GM23338 (cell line): ENCODE measurements at regions not wholly inside any gene's neighbourhood (a gene's known extent, or its start where the extent isn't known, plus 50 kb on each side); places are given as distances from the start of the nearest gene placed in this dataset.

Source experiments
- ATAC-seq: fragments of 200-7000 bp; cut with Tn5 transposase; 3 replicates; pipeline ENCODE4 v1.9.1; 2020
- DNase-seq: peaks from one replicate; pipeline ENCODE4 v3.0.0-alpha.2; 2015; ENCODE audit warnings: low spot score
- H2AFZ ChIP-seq: fragments of 200-600 bp; sonication (generic); 2 replicates; pipeline ENCODE4 v1.8.0; 2016; ENCODE audit warnings: antibody characterized with exemption, mild to moderate bottlenecking, moderate library complexity
- H3F3A ChIP-seq: fragments of 200-600 bp; sonication (generic); replicated peaks from 2 replicates; pipeline ENCODE4 v1.8.0; 2017; ENCODE audit warnings: antibody characterized with exemption, mixed run types, low read depth
- H3K27ac ChIP-seq: fragments of 200-600 bp; sonication (generic); 2 replicates; pipeline ENCODE4 v1.6.1; 2016; ENCODE audit warnings: low read depth
- H3K27me3 ChIP-seq: fragments of 200-600 bp; sonication (generic); 2 replicates; pipeline ENCODE4 v1.8.0; 2016; ENCODE audit warnings: mild to moderate bottlenecking, mixed run types, moderate library complexity; ENCODE audit not compliant: insufficient read depth
- H3K36me3 ChIP-seq: fragments of 200-600 bp; sonication (generic); 2 replicates; pipeline ENCODE4 v1.8.0; 2016; ENCODE audit warnings: mild to moderate bottlenecking; ENCODE audit not compliant: insufficient read depth
- H3K4me1 ChIP-seq: fragments of 200-600 bp; sonication (generic); 2 replicates; pipeline ENCODE4 v1.8.0; 2016; ENCODE audit warnings: mild to moderate bottlenecking, moderate library complexity; ENCODE audit not compliant: insufficient read depth
- H3K4me2 ChIP-seq: fragments of 200-600 bp; sonication (generic); 2 replicates; pipeline ENCODE4 v1.7.1; 2017; ENCODE audit warnings: mixed run types
- H3K4me3 ChIP-seq: fragments of 200-600 bp; sonication (generic); 2 replicates; pipeline ENCODE4 v1.6.1; 2016; ENCODE audit warnings: mixed run types
- H3K79me2 ChIP-seq: fragments of 200-600 bp; sonication (generic); replicated peaks from 2 replicates; pipeline ENCODE4 v1.8.0; 2017; ENCODE audit warnings: mild to moderate bottlenecking; ENCODE audit not compliant: insufficient read depth
- H3K9me2 ChIP-seq: fragments of 200-600 bp; sonication (generic); 2 replicates; pipeline ENCODE4 v1.8.0; 2017; ENCODE audit not compliant: insufficient read depth
- H4K20me1 ChIP-seq: fragments of 200-600 bp; sonication (generic); replicated peaks from 2 replicates; pipeline ENCODE4 v1.8.0; 2017; ENCODE audit warnings: mild to moderate bottlenecking; ENCODE audit not compliant: insufficient read depth
- H3K27ac Mint-ChIP-seq: 2 replicates; pipeline ENCODE4 v1.8.0; 2020; ENCODE audit warnings: inconsistent platforms, mild to moderate bottlenecking, moderate library complexity, mixed read lengths
- H3K27me3 Mint-ChIP-seq: 3 replicates; pipeline ENCODE4 v1.8.0; 2022; ENCODE audit warnings: low read depth, mild to moderate bottlenecking, moderate library complexity, mixed read lengths, inconsistent platforms; ENCODE audit not compliant: insufficient read depth, poor library complexity
- H3K36me3 Mint-ChIP-seq: 3 replicates; pipeline ENCODE4 v1.8.0; 2021; ENCODE audit warnings: low read depth, mild to moderate bottlenecking, inconsistent platforms, moderate library complexity, mixed read lengths
- H3K4me1 Mint-ChIP-seq: 3 replicates; pipeline ENCODE4 v1.8.0; 2020; ENCODE audit warnings: mild to moderate bottlenecking, inconsistent platforms, mixed read lengths
- H3K4me3 Mint-ChIP-seq: 3 replicates; pipeline ENCODE4 v1.8.0; 2021; ENCODE audit warnings: moderate library complexity, mild to moderate bottlenecking, inconsistent platforms, mixed read lengths
- H3K9me3 Mint-ChIP-seq: 3 replicates; pipeline ENCODE4 v1.8.0; 2020; ENCODE audit warnings: moderate library complexity, mild to moderate bottlenecking, inconsistent platforms, mixed read lengths
- CREB1 ChIP-seq: fragments of 250-450 bp; sonication (Bioruptor Pico); IDR thresholded peaks from 2 replicates; pipeline ENCODE4 v1.5.0; 2020; ENCODE audit warnings: low read depth, mild to moderate bottlenecking, moderate library complexity
- EZH2 ChIP-seq: fragments of 200-600 bp; sonication (generic); IDR thresholded peaks from one replicate; pipeline ENCODE4 v1.8.0; 2017; ENCODE audit warnings: antibody characterized with exemption, mild to moderate bottlenecking, low read depth; ENCODE audit not compliant: unreplicated experiment
- EZH2phosphoT487 ChIP-seq: fragments of 200-600 bp; sonication (generic); IDR thresholded peaks from one replicate; pipeline ENCODE4 v1.8.1; 2018; ENCODE audit warnings: antibody characterized with exemption; ENCODE audit not compliant: unreplicated experiment
- JUNB ChIP-seq: IDR thresholded peaks from one replicate; pipeline ENCODE4 v1.6.1; 2016; ENCODE audit warnings: antibody characterized with exemption; ENCODE audit not compliant: unreplicated experiment
- NANOG ChIP-seq: IDR thresholded peaks from 2 replicates; pipeline ENCODE4 v1.6.1; 2016; ENCODE audit warnings: antibody characterized with exemption, borderline replicate concordance
- POLR2AphosphoS5 ChIP-seq: IDR thresholded peaks from 2 replicates; pipeline ENCODE4 v1.6.1; 2016; ENCODE audit warnings: antibody characterized with exemption, low read depth
- STAT1 ChIP-seq: IDR thresholded peaks from one replicate; pipeline ENCODE4 v1.6.1; 2016; ENCODE audit warnings: antibody characterized with exemption; ENCODE audit not compliant: unreplicated experiment
- ZNF114 ChIP-seq: fragments of 250-450 bp; sonication (Bioruptor Pico); IDR thresholded peaks from 2 replicates; pipeline ENCODE4 v1.5.0; 2020; ENCODE audit warnings: mild to moderate bottlenecking, moderate library complexity
- ZNF331 ChIP-seq: fragments of 250-450 bp; sonication (Bioruptor Pico); IDR thresholded peaks from 2 replicates; pipeline ENCODE4 v1.5.0; 2020; ENCODE audit warnings: low read depth, mild to moderate bottlenecking, moderate library complexity
- TF ChIP-seq, protein P1 (sequence below), 2 experiments: fragments of 200-600 bp in 1 of 2; sonication (generic) in 1 of 2; conservative IDR thresholded peaks; 2 replicates each; pipeline versions ENCODE4 v1.5.1 to v1.6.1; 2016 to 2017; ENCODE audit warnings: antibody characterized with exemption in 2 of 2, low read depth in 2 of 2, mild to moderate bottlenecking in 2 of 2, moderate library complexity in 1 of 2
- TF ChIP-seq, protein P2 (sequence below): fragments of 250-450 bp; sonication (Bioruptor Pico); IDR thresholded peaks from 2 replicates; pipeline ENCODE4 v1.5.0; 2020; ENCODE audit warnings: mild to moderate bottlenecking, moderate library complexity
- TF ChIP-seq, protein P3 (sequence below): IDR thresholded peaks from 2 replicates; pipeline ENCODE4 v1.6.1; 2016; ENCODE audit warnings: antibody characterized with exemption
- TF ChIP-seq, protein P4 (sequence below): IDR thresholded peaks from one replicate; pipeline ENCODE4 v1.6.1; 2018; ENCODE audit warnings: antibody characterized with exemption; ENCODE audit not compliant: unreplicated experiment

DNA sequence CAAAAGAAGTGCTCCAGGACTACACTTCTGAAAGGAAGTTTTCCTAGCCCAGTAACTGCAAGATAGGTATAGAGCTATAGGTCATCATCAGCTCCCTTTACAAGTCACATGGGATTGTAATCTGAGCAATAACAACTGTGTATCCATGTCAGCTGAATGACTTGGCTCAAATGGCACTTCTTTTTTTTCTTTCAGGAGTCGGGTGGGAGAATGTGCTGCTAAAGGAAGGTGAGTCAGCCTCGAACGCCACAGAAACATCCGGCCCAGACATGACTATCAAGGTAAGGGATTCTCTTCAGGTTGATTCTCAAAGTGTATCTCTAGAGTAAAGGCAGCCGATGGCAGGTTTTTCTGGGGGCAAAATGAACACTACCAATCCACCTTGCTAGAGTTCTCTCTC lies 192.2 kb downstream of the C9orf152 start:
- no peaks in the 10 kb centered on the region for H3K27me3 ChIP-seq
- H3K9me3 Mint-ChIP-seq: no peaks in the 10 kb centered on the region
- H3K4me3 Mint-ChIP-seq: no peak overlapping the region
- H2AFZ ChIP-seq: no peak overlapping the region
- no peaks in the 10 kb centered on the region for H4K20me1 ChIP-seq
- no peaks in the 10 kb centered on the region for H3K36me3 Mint-ChIP-seq
- no peak overlapping the region for H3K4me2 ChIP-seq
- H3K4me3 ChIP-seq: no peak overlapping the region
- 0 out of 2 replicates have a peak, but pooled peaks cover 3% of the 10 kb centered on the region for H3K4me1 ChIP-seq
- ATAC-seq (no peak), DNase-seq (no peak)
- peaks cover 5% of the 10 kb centered on the region for H3K4me1 Mint-ChIP-seq
- H3K9me2 ChIP-seq: no peaks in the 10 kb centered on the region
- H3K79me2 ChIP-seq: no peaks in the 10 kb centered on the region
- no peak overlapping the region for H3K27ac ChIP-seq
- H3K27ac Mint-ChIP-seq: no peak overlapping the region
- no peaks in the 10 kb centered on the region for H3K36me3 ChIP-seq
- no peaks in the 10 kb centered on the region for H3F3A ChIP-seq
- H3K27me3 Mint-ChIP-seq: no peaks in the 10 kb centered on the region
- TF ChIP-seq, protein P1, sequence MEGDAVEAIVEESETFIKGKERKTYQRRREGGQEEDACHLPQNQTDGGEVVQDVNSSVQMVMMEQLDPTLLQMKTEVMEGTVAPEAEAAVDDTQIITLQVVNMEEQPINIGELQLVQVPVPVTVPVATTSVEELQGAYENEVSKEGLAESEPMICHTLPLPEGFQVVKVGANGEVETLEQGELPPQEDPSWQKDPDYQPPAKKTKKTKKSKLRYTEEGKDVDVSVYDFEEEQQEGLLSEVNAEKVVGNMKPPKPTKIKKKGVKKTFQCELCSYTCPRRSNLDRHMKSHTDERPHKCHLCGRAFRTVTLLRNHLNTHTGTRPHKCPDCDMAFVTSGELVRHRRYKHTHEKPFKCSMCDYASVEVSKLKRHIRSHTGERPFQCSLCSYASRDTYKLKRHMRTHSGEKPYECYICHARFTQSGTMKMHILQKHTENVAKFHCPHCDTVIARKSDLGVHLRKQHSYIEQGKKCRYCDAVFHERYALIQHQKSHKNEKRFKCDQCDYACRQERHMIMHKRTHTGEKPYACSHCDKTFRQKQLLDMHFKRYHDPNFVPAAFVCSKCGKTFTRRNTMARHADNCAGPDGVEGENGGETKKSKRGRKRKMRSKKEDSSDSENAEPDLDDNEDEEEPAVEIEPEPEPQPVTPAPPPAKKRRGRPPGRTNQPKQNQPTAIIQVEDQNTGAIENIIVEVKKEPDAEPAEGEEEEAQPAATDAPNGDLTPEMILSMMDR (conservative IDR thresholded peaks at IDR 0.05; ENCODE audit: low read depth in 2 of 2): no peak
- TF ChIP-seq EZH2phosphoT487: no peak
- TF ChIP-seq, protein P2, sequence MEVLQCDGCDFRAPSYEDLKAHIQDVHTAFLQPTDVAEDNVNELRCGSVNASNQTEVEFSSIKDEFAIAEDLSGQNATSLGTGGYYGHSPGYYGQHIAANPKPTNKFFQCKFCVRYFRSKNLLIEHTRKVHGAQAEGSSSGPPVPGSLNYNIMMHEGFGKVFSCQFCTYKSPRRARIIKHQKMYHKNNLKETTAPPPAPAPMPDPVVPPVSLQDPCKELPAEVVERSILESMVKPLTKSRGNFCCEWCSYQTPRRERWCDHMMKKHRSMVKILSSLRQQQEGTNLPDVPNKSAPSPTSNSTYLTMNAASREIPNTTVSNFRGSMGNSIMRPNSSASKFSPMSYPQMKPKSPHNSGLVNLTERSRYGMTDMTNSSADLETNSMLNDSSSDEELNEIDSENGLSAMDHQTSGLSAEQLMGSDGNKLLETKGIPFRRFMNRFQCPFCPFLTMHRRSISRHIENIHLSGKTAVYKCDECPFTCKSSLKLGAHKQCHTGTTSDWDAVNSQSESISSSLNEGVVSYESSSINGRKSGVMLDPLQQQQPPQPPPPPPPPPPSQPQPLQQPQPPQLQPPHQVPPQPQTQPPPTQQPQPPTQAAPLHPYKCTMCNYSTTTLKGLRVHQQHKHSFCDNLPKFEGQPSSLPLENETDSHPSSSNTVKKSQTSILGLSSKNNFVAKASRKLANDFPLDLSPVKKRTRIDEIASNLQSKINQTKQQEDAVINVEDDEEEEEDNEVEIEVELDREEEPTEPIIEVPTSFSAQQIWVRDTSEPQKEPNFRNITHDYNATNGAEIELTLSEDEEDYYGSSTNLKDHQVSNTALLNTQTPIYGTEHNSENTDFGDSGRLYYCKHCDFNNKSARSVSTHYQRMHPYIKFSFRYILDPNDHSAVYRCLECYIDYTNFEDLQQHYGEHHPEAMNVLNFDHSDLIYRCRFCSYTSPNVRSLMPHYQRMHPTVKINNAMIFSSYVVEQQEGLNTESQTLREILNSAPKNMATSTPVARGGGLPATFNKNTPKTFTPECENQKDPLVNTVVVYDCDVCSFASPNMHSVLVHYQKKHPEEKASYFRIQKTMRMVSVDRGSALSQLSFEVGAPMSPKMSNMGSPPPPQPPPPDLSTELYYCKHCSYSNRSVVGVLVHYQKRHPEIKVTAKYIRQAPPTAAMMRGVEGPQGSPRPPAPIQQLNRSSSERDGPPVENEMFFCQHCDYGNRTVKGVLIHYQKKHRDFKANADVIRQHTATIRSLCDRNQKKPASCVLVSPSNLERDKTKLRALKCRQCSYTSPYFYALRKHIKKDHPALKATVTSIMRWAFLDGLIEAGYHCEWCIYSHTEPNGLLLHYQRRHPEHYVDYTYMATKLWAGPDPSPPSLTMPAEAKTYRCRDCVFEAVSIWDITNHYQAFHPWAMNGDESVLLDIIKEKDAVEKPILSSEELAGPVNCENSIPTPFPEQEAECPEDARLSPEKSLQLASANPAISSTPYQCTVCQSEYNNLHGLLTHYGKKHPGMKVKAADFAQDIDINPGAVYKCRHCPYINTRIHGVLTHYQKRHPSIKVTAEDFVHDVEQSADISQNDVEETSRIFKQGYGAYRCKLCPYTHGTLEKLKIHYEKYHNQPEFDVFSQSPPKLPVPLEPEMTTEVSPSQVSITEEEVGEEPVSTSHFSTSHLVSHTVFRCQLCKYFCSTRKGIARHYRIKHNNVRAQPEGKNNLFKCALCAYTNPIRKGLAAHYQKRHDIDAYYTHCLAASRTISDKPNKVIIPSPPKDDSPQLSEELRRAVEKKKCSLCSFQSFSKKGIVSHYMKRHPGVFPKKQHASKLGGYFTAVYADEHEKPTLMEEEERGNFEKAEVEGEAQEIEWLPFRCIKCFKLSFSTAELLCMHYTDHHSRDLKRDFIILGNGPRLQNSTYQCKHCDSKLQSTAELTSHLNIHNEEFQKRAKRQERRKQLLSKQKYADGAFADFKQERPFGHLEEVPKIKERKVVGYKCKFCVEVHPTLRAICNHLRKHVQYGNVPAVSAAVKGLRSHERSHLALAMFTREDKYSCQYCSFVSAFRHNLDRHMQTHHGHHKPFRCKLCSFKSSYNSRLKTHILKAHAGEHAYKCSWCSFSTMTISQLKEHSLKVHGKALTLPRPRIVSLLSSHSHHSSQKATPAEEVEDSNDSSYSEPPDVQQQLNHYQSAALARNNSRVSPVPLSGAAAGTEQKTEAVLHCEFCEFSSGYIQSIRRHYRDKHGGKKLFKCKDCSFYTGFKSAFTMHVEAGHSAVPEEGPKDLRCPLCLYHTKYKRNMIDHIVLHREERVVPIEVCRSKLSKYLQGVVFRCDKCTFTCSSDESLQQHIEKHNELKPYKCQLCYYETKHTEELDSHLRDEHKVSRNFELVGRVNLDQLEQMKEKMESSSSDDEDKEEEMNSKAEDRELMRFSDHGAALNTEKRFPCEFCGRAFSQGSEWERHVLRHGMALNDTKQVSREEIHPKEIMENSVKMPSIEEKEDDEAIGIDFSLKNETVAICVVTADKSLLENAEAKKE: no peak
- no peak for TF ChIP-seq EZH2
- TF ChIP-seq POLR2AphosphoS5: no peak
- no peak for TF ChIP-seq ZNF331 (CRISPR knock-in tag)
- TF ChIP-seq JUNB: no peak
- TF ChIP-seq CREB1 (CRISPR knock-in tag): no peak
- TF ChIP-seq, protein P3, sequence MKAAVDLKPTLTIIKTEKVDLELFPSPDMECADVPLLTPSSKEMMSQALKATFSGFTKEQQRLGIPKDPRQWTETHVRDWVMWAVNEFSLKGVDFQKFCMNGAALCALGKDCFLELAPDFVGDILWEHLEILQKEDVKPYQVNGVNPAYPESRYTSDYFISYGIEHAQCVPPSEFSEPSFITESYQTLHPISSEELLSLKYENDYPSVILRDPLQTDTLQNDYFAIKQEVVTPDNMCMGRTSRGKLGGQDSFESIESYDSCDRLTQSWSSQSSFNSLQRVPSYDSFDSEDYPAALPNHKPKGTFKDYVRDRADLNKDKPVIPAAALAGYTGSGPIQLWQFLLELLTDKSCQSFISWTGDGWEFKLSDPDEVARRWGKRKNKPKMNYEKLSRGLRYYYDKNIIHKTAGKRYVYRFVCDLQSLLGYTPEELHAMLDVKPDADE: no peak
- no peak for TF ChIP-seq STAT1
- TF ChIP-seq, protein P4, sequence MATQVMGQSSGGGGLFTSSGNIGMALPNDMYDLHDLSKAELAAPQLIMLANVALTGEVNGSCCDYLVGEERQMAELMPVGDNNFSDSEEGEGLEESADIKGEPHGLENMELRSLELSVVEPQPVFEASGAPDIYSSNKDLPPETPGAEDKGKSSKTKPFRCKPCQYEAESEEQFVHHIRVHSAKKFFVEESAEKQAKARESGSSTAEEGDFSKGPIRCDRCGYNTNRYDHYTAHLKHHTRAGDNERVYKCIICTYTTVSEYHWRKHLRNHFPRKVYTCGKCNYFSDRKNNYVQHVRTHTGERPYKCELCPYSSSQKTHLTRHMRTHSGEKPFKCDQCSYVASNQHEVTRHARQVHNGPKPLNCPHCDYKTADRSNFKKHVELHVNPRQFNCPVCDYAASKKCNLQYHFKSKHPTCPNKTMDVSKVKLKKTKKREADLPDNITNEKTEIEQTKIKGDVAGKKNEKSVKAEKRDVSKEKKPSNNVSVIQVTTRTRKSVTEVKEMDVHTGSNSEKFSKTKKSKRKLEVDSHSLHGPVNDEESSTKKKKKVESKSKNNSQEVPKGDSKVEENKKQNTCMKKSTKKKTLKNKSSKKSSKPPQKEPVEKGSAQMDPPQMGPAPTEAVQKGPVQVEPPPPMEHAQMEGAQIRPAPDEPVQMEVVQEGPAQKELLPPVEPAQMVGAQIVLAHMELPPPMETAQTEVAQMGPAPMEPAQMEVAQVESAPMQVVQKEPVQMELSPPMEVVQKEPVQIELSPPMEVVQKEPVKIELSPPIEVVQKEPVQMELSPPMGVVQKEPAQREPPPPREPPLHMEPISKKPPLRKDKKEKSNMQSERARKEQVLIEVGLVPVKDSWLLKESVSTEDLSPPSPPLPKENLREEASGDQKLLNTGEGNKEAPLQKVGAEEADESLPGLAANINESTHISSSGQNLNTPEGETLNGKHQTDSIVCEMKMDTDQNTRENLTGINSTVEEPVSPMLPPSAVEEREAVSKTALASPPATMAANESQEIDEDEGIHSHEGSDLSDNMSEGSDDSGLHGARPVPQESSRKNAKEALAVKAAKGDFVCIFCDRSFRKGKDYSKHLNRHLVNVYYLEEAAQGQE: no peak
- no peak for TF ChIP-seq NANOG
- no peak for TF ChIP-seq ZNF114
